H1 (cell line): ENCODE measurements at regions not wholly inside any gene's neighbourhood (a gene's known extent, or its start where the extent isn't known, plus 50 kb on each side); places are given as distances from the start of the nearest gene placed in this dataset.

Source experiments
- ATF2 ChIP-seq: IDR thresholded peaks from 2 replicates; pipeline ENCODE4 v1.6.1; 2012; ENCODE audit warnings: low read length, inconsistent platforms
- BCL11A ChIP-seq, 2 experiments: IDR thresholded peaks; one replicate each; pipeline ENCODE4 v1.6.1; 2011; ENCODE audit warnings: low read depth in 2 of 2, low read length in 2 of 2, mild to moderate bottlenecking in 2 of 2
- EGR1 ChIP-seq: IDR thresholded peaks from 2 replicates; pipeline ENCODE4 v1.6.1; 2011; ENCODE audit warnings: low read depth, low read length, borderline replicate concordance
- KDM4A ChIP-seq: IDR thresholded peaks from one replicate; pipeline ENCODE4 v1.7.1; 2012; ENCODE audit warnings: low read depth, mild to moderate bottlenecking, moderate library complexity, low read length, inconsistent platforms; ENCODE audit not compliant: severe bottlenecking
- PHF8 ChIP-seq: fragments of 200-600 bp; sonication (generic); conservative IDR thresholded peaks from 2 replicates; pipeline ENCODE4 v1.7.1; 2012; ENCODE audit warnings: low read depth, mild to moderate bottlenecking, inconsistent platforms, low read length, moderate library complexity
- TF ChIP-seq, protein P1 (sequence below): fragments of 300-600 bp; sonication (generic); IDR thresholded peaks from 2 replicates; pipeline ENCODE4 v1.7.1; 2012; ENCODE audit warnings: low read length, moderate library complexity, mild to moderate bottlenecking, inconsistent platforms; ENCODE audit not compliant: insufficient replicate concordance

DNA sequence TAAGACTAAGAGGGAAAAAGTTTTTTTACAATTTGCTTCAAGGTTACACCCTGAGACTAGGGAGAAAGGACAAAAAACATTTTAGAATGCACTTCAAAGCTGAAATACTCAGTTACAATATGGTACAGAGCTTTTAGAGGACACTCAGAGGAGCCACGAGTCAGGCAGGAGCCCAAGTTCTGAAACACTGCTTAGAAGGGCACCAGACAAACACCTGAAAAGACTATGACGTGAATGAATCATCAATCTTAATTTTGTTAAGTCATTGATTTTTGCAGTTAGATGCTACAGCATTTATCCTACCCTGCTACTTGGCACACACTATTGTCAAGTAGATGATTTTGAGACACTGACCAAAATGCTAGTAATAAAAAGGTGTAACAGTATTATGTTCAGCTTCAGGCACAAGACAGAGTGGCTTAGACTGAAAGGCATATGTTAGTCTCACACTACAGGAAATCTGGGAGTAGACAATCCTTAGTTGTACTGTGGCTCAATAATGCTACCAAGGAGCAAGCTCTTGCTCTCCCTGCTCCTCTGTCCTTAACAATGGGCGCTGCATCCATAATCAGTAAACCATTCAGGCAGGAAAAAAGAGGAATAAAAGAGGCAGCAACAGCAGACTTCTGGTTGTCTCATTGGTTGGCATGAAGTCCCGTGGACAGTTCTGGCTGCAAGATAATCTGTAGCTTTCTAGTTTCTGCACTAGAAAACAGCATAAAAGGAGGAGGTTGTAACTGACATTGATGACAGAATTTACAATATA, 151.8 kb downstream of the ABCA8 start (continued):
- TF ChIP-seq EGR1 = no peak
- TF ChIP-seq BCL11A (IDR thresholded peaks at IDR 0.05; ENCODE audit: low read depth in 2 of 2, low read length in 2 of 2) = no peak
- TF ChIP-seq KDM4A = no peak
- no peak for TF ChIP-seq ATF2
- TF ChIP-seq, protein P1, sequence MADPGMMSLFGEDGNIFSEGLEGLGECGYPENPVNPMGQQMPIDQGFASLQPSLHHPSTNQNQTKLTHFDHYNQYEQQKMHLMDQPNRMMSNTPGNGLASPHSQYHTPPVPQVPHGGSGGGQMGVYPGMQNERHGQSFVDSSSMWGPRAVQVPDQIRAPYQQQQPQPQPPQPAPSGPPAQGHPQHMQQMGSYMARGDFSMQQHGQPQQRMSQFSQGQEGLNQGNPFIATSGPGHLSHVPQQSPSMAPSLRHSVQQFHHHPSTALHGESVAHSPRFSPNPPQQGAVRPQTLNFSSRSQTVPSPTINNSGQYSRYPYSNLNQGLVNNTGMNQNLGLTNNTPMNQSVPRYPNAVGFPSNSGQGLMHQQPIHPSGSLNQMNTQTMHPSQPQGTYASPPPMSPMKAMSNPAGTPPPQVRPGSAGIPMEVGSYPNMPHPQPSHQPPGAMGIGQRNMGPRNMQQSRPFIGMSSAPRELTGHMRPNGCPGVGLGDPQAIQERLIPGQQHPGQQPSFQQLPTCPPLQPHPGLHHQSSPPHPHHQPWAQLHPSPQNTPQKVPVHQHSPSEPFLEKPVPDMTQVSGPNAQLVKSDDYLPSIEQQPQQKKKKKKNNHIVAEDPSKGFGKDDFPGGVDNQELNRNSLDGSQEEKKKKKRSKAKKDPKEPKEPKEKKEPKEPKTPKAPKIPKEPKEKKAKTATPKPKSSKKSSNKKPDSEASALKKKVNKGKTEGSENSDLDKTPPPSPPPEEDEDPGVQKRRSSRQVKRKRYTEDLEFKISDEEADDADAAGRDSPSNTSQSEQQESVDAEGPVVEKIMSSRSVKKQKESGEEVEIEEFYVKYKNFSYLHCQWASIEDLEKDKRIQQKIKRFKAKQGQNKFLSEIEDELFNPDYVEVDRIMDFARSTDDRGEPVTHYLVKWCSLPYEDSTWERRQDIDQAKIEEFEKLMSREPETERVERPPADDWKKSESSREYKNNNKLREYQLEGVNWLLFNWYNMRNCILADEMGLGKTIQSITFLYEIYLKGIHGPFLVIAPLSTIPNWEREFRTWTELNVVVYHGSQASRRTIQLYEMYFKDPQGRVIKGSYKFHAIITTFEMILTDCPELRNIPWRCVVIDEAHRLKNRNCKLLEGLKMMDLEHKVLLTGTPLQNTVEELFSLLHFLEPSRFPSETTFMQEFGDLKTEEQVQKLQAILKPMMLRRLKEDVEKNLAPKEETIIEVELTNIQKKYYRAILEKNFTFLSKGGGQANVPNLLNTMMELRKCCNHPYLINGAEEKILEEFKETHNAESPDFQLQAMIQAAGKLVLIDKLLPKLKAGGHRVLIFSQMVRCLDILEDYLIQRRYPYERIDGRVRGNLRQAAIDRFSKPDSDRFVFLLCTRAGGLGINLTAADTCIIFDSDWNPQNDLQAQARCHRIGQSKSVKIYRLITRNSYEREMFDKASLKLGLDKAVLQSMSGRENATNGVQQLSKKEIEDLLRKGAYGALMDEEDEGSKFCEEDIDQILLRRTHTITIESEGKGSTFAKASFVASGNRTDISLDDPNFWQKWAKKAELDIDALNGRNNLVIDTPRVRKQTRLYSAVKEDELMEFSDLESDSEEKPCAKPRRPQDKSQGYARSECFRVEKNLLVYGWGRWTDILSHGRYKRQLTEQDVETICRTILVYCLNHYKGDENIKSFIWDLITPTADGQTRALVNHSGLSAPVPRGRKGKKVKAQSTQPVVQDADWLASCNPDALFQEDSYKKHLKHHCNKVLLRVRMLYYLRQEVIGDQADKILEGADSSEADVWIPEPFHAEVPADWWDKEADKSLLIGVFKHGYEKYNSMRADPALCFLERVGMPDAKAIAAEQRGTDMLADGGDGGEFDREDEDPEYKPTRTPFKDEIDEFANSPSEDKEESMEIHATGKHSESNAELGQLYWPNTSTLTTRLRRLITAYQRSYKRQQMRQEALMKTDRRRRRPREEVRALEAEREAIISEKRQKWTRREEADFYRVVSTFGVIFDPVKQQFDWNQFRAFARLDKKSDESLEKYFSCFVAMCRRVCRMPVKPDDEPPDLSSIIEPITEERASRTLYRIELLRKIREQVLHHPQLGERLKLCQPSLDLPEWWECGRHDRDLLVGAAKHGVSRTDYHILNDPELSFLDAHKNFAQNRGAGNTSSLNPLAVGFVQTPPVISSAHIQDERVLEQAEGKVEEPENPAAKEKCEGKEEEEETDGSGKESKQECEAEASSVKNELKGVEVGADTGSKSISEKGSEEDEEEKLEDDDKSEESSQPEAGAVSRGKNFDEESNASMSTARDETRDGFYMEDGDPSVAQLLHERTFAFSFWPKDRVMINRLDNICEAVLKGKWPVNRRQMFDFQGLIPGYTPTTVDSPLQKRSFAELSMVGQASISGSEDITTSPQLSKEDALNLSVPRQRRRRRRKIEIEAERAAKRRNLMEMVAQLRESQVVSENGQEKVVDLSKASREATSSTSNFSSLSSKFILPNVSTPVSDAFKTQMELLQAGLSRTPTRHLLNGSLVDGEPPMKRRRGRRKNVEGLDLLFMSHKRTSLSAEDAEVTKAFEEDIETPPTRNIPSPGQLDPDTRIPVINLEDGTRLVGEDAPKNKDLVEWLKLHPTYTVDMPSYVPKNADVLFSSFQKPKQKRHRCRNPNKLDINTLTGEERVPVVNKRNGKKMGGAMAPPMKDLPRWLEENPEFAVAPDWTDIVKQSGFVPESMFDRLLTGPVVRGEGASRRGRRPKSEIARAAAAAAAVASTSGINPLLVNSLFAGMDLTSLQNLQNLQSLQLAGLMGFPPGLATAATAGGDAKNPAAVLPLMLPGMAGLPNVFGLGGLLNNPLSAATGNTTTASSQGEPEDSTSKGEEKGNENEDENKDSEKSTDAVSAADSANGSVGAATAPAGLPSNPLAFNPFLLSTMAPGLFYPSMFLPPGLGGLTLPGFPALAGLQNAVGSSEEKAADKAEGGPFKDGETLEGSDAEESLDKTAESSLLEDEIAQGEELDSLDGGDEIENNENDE = no peak
- no peak for TF ChIP-seq PHF8
